Right lobe of liver (tissue), 4 donors: ENCODE measurements at regions not wholly inside any gene's neighbourhood (a gene's known extent, or its start where the extent isn't known, plus 50 kb on each side); places are given as distances from the start of the nearest gene placed in this dataset.

Source experiments
- CTCF ChIP-seq, 4 donors: fragments of 200-600 bp in 3 of 4; fragments of 450-650 bp in 1 of 4; IDR thresholded peaks; one replicate each; pipeline versions ENCODE4 v1.5.1 to v1.8.0; 2016 to 2022; ENCODE audit warnings: antibody characterized with exemption in 4 of 4, mild to moderate bottlenecking in 2 of 4
- POLR2A ChIP-seq: fragments of 450-650 bp; IDR thresholded peaks from one replicate; pipeline ENCODE4 v1.6.1; 2017; ENCODE audit warnings: antibody characterized with exemption, mild to moderate bottlenecking
- donor health status: DM: no; HTN: no; CAD: no.
- donor health status: DM: no; HTN: no; CAD: no.
- donor health status: DM: no; HTN: yes; CAD: no.

GRCh38 chr1:244937099-244937498, 72.8 kb upstream of the HNRNPU start:
- TF ChIP-seq CTCF (IDR thresholded peaks at IDR 0.05) (no peak), POLR2A (no peak)
